KOPT-K1 (cell line): ENCODE measurements at regions not wholly inside any gene's neighbourhood (a gene's known extent, or its start where the extent isn't known, plus 50 kb on each side); places are given as distances from the start of the nearest gene placed in this dataset.

Experiments used
- H3K27ac ChIP-seq: fragments of 200-600 bp; sonication (generic); 2 replicates; pipeline ENCODE4 v1.5.1; 2016; ENCODE audit warnings: antibody characterized with exemption, mild to moderate bottlenecking, low read depth, low read length; ENCODE audit not compliant: poor library complexity, severe bottlenecking
- H3K36me3 ChIP-seq: fragments of 200-600 bp; sonication (generic); 2 replicates; pipeline ENCODE4 v1.5.1; 2017; ENCODE audit warnings: antibody characterized with exemption, mild to moderate bottlenecking, low read length, moderate library complexity; ENCODE audit not compliant: insufficient read depth
- H3K9me3 ChIP-seq: fragments of 200-600 bp; sonication (generic); 2 replicates; pipeline ENCODE4 v1.5.1; 2017; ENCODE audit warnings: antibody characterized with exemption, low read length, mild to moderate bottlenecking; ENCODE audit not compliant: insufficient read depth, poor library complexity, severe bottlenecking

DNA sequence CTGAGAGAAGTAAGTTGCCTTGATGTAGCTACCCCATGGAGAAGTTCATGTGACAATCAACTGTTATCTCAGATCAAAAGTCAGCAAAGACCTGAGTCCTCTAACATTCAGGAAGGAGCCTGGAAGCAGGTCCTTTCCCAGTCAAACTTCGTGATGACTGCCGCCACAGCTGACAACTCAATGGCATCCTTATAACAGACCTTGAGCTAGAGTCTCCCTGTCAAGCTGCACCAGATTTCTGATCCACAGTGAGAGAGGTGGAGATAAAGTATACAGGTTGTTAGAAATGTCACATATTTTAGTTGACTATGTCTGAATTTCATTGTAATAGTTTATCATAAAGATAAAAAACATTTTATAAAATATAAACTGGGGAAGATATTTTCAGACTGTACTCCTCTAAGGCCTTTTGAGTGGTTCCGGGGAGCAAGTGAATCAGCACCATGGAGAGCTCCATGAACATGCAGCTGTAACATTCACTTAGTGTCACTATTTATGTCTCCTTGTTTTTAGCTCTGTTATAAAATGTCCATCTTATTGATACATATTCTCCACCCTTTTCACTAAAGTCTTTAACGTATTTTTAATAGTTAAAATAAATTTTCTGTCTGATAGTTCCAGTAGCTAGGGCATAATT lies 1653.5 kb upstream of the AGA start:
- Histone ChIP-seq H3K9me3 (no peaks in the 10 kb centered on the region), H3K36me3 (no peaks in the 10 kb centered on the region), H3K27ac (no peak overlapping the region)

DNA sequence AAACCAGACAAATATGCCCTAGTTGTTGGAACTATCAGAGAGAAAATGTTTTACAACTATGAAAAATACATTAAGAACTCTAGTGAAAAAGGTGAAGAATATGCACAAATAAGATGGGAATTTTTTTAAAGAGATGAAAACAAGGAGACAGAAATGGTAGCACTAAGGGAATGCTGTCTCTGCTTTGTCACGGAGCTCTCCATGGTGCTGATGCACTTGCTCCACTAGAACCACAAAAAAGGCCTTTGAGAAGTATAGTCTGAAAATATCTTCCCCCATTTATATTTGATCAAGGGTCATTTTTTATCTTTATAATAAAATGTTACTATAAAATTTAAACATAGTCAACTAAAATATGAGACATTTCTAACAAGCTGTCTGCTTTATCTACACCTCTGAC lies 1655.5 kb upstream of the AGA start:
- no peaks in the 10 kb centered on the region for H3K9me3 ChIP-seq
- no peaks in the 10 kb centered on the region for H3K36me3 ChIP-seq
- no peak overlapping the region for H3K27ac ChIP-seq

DNA sequence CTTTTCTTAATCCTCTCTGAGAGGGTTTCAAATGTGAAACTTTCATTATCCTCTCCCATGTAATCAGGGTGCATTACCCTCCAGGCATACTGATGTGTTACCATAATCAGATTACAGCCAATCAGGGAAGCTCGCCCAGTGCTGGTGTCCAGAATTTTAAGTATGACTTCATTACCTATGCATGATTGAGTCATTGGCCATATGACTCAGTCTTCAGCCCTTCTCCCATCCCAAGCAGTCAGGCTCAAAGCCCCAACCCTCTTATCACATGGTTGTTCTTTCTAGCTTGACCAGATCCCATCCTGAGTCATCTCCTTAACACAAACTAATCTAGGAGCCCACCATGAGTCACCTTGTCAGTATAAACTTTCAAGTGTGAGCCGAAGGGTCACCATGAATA lies 1668.1 kb upstream of the AGA start:
- Histone ChIP-seq H3K36me3 (no peaks in the 10 kb centered on the region), H3K9me3 (no peaks in the 10 kb centered on the region), H3K27ac (no peak overlapping the region)

GRCh38 chr4:179110816-179111215 lies 1668.6 kb upstream of the AGA start:
- Histone ChIP-seq H3K9me3 (no peaks in the 10 kb centered on the region), H3K27ac (no peak overlapping the region), H3K36me3 (no peaks in the 10 kb centered on the region)

GRCh38 chr4:179112441-179113170 lies 1670.4 kb upstream of the AGA start:
- Histone ChIP-seq H3K36me3 (no peaks in the 10 kb centered on the region), H3K27ac (no peak overlapping the region), H3K9me3 (no peaks in the 10 kb centered on the region)

GRCh38 chr4:179114615-179115014 lies 1672.4 kb upstream of the AGA start:
- Histone ChIP-seq H3K27ac (no peak overlapping the region), H3K36me3 (no peaks in the 10 kb centered on the region), H3K9me3 (no peaks in the 10 kb centered on the region)

DNA sequence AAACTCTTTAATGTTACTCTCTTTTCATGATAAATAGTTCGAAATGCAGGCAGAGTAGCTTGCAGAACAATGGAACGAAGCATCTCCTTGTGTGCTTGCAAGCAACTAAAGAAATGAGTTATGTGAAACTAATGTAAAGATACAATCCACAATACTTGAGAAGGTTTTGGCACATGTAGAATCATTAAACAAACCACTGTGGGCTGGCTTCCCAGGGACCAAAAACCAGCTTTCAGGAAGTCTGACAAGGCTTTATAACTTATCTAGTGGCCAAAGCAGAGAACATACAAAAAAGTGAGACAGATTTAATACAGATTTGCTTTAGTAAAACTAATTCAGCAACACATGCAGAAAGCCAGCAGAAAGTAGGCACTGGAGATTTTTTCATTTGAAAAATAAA lies 1673.8 kb upstream of the AGA start:
- Histone ChIP-seq H3K9me3 (no peaks in the 10 kb centered on the region), H3K27ac (no peak overlapping the region), H3K36me3 (no peaks in the 10 kb centered on the region)

GRCh38 chr4:179116581-179116980 lies 1674.3 kb upstream of the AGA start:
- H3K27ac ChIP-seq = no peak overlapping the region
- no peaks in the 10 kb centered on the region for H3K9me3 ChIP-seq
- no peaks in the 10 kb centered on the region for H3K36me3 ChIP-seq

DNA sequence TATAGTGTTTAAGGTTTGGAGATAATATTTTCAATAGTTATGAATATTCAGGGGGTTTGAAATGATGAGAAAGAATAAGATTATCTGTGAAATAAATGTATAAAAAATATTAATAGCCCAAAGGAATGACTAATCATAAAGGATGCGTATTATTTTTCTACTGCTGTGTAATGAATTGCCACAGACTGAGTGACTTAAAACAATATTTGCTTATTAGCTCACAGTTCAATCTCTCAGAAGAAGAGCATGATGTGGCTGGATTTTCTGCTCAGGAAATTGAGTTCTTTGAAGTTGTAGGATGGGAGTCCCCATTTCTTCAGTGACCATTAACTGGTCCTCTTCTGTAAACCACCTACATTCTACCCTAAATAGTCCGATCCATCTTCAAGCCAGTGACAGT lies 1680.8 kb upstream of the AGA start:
- no peak overlapping the region for H3K27ac ChIP-seq
- H3K9me3 ChIP-seq = no peaks in the 10 kb centered on the region
- H3K36me3 ChIP-seq = no peaks in the 10 kb centered on the region

DNA sequence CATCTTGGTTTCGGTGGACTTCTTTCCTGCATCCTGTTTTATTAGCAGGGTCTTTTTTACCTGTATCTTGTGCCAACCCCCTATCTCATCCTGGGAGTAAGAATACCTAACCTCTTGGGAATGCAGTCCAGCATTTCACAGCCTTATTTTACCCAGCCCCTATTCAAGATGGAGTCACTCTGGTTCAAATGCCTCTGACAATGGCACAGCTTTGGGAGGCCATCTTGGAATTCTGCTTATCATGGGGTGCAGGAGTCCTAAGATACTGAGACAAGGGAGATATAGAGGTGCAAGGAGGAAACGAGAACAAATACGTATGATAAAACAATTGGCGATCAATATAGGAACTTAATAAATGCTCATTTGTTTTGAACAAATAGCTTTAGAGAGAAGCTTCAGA lies 1682.2 kb upstream of the AGA start:
- H3K36me3 ChIP-seq = no peaks in the 10 kb centered on the region
- no peaks in the 10 kb centered on the region for H3K9me3 ChIP-seq
- no peak overlapping the region for H3K27ac ChIP-seq

GRCh38 chr4:179124957-179125356 lies 1682.7 kb upstream of the AGA start:
- no peak overlapping the region for H3K27ac ChIP-seq
- H3K9me3 ChIP-seq = no peaks in the 10 kb centered on the region
- no peaks in the 10 kb centered on the region for H3K36me3 ChIP-seq

DNA sequence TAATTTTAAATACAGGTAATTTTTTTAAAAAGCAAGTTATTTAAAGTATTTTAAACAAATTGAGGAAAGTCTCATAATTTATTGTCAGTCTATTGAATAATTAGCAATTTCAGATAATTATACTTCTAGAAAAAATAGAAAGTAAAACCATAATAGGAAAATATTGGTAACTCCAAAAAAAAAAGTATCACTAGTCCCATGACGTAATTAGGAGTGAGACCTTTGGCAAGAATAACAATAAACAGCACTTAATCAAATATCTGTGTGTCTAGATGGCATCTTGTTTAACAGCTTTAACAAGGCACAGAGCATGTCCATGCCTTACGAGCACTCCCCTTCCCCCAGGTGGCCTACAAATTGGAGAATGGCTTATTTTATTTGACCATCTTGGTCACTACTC lies 1683.6 kb upstream of the AGA start:
- no peaks in the 10 kb centered on the region for H3K36me3 ChIP-seq
- H3K9me3 ChIP-seq = no peaks in the 10 kb centered on the region
- no peak overlapping the region for H3K27ac ChIP-seq

DNA sequence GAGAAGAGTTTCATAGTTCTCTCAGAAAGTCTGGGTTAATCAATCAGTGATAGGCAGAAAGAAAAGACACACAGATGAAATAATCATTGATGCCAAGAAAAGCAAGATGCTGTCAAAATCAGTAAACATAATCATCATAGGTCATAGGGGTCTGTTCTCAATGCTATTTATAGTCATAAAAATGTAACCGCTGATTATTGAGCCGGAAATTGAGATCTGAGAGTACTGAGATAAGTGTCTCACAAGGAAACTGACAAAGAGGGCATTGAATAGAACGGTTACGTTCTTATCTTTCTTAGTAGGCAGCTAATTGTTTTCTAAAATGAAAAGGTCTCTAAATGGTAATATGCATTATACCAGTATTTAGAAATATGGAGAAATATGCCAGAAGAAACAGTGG lies 1686.1 kb upstream of the AGA start:
- Histone ChIP-seq H3K27ac (no peak overlapping the region), H3K36me3 (no peaks in the 10 kb centered on the region), H3K9me3 (no peaks in the 10 kb centered on the region)

DNA sequence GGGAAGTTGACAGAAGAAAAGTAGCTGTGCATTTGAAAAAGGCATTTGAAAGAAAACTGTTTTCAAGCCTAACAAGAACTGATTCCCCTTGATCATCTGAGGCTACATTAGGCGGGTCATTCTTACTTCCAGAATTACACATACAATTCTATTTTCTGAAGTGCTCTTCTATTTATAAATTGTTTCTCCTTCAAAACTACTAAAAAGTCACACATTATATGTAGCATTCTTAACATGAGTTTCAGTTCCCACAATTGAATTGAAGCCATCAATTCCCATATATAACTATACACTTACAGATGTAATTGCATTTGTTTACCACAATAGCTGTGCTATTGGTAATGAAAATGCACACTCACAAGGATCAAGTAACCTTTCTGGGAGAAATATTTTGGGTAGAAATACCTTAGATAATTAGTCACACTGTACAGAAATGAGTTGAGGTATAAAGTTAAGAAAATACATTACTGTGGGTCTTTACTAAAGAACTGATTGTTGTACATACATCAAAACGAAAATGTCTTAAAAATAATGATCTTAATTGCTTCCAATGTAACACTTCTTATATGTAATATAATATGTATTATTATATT lies 1688.0 kb upstream of the AGA start:
- H3K27ac ChIP-seq = no peak overlapping the region
- H3K9me3 ChIP-seq = no peaks in the 10 kb centered on the region
- H3K36me3 ChIP-seq = no peaks in the 10 kb centered on the region

GRCh38 chr4:179145746-179146525 lies 1703.7 kb upstream of the AGA start:
- H3K9me3 ChIP-seq = no peaks in the 10 kb centered on the region
- H3K27ac ChIP-seq = no peak overlapping the region
- no peaks in the 10 kb centered on the region for H3K36me3 ChIP-seq
